GM23248 (cell line): ENCODE measurements at regions not wholly inside any gene's neighbourhood (a gene's known extent, or its start where the extent isn't known, plus 50 kb on each side); places are given as distances from the start of the nearest gene placed in this dataset.

Experiments used
- EZH2 ChIP-seq: fragments of 200-600 bp; sonication (generic); IDR thresholded peaks from 2 replicates; pipeline ENCODE4 v1.6.1; 2018; ENCODE audit warnings: antibody characterized with exemption, mild to moderate bottlenecking; ENCODE audit not compliant: insufficient read depth, poor library complexity, severe bottlenecking
- EZH2phosphoT487 ChIP-seq: fragments of 200-600 bp; sonication (generic); IDR thresholded peaks from 2 replicates; pipeline ENCODE4 v1.6.1; 2018; ENCODE audit warnings: antibody characterized with exemption, moderate library complexity, mild to moderate bottlenecking, low read depth; ENCODE audit not compliant: insufficient read depth

GRCh38 chr18:22702806-22703205, 230.3 kb upstream of the RBBP8 start:
- TF ChIP-seq EZH2 (no peak), EZH2phosphoT487 (no peak)
